OCI-LY3 (cell line): ENCODE measurements at regions not wholly inside any gene's neighbourhood (a gene's known extent, or its start where the extent isn't known, plus 50 kb on each side); places are given as distances from the start of the nearest gene placed in this dataset.
"Not testable (repeated sequence)": the region's sequence is repeated elsewhere in the genome, so short reads cannot be mapped to it uniquely, and the experiment has no call there.

Experiments used
- H2AFZ ChIP-seq: fragments of 200-600, 300-600 bp; shearing (Covaris generic); 2 replicates; pipeline ENCODE4 v1.6.0; 2014; ENCODE audit warnings: antibody characterized with exemption, low read depth, low read length
- H3K27ac ChIP-seq: fragments of 200-600, 300-600 bp; sonication (generic); 2 replicates; pipeline ENCODE4 v1.5.1; 2014; ENCODE audit warnings: mild to moderate bottlenecking, low read length, moderate library complexity, mixed read lengths
- H3K27me3 ChIP-seq: fragments of 200-600, 300-600 bp; sonication (generic); 2 replicates; pipeline ENCODE4 v1.6.1; 2014; ENCODE audit warnings: low read depth, low read length, mixed read lengths
- H3K36me3 ChIP-seq: fragments of 200-600, 300-600 bp; sonication (generic); replicated peaks from 2 replicates; pipeline ENCODE3; 2014; ENCODE audit warnings: low read depth, low read length, mixed read lengths
- H3K4me1 ChIP-seq: fragments of 300-600, 200-600 bp; sonication (generic); 2 replicates; pipeline ENCODE4 v1.6.1; 2014; ENCODE audit warnings: low read length, mixed read lengths
- H3K4me2 ChIP-seq: fragments of 200-600, 300-600 bp; sonication (generic); 2 replicates; pipeline ENCODE4 v1.6.1; 2014; ENCODE audit warnings: low read length, mixed read lengths
- H3K4me3 ChIP-seq: fragments of 300-600, 200-600 bp; sonication (generic); 2 replicates; pipeline ENCODE4 v1.5.1; 2014; ENCODE audit warnings: antibody characterized with exemption, mild to moderate bottlenecking, low read length, moderate library complexity
- H3K79me2 ChIP-seq: fragments of 300-600, 200-600 bp; shearing (Covaris generic); 2 replicates; pipeline ENCODE4 v1.6.1; 2014; ENCODE audit warnings: mild to moderate bottlenecking, low read length, mixed read lengths
- H3K9ac ChIP-seq: fragments of 300-600, 200-600 bp; shearing (Covaris generic); 2 replicates; pipeline ENCODE4 v1.6.0; 2014; ENCODE audit warnings: mild to moderate bottlenecking, low read length, moderate library complexity
- H3K9me3 ChIP-seq: fragments of 200-600, 300-600 bp; shearing (Covaris generic); 2 replicates; pipeline ENCODE4 v1.6.1; 2014; ENCODE audit warnings: low read length, mixed read lengths; ENCODE audit not compliant: insufficient read depth
- H4K20me1 ChIP-seq: fragments of 200-600, 300-600 bp; sonication (generic); 2 replicates; pipeline ENCODE4 v1.6.1; 2016; ENCODE audit warnings: low read length, mixed read lengths; ENCODE audit not compliant: insufficient read depth
- EZH2phosphoT487 ChIP-seq: fragments of 200-600 bp; shearing (Covaris generic); IDR thresholded peaks from 2 replicates; pipeline ENCODE4 v1.6.1; 2018; ENCODE audit warnings: antibody characterized with exemption, mixed run types, low read depth
- TF ChIP-seq, protein P1 (sequence below): fragments of 200-600, 300-600 bp; sonication (generic); IDR thresholded peaks from 2 replicates; pipeline ENCODE4 v1.5.1; 2014; ENCODE audit warnings: antibody characterized with exemption, low read length, low read depth

DNA sequence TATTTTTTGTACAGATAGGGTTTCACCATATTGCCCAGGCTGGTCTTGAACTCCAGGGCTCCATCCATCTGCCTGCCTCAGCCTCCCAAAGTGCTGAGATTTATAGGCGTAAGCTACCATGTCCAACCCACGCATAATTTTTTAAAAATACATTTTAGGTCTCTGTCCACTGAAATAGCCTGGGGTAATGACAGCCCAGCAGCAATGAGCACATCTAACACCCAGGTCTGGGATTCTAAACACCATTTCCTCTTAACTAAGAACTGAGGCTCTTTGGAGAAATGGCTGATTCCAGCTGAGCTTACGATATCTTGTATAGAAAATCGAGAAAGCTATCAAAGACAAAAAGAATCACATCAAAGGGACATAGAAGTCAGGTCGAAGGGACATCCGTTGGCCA, 245.3 kb downstream of the PARN start:
- no peak overlapping the region for H3K4me3 ChIP-seq
- H3K27me3 ChIP-seq: 0 out of 2 replicates have a peak, but pooled peaks cover 3% of the 10 kb centered on the region
- H3K9me3 ChIP-seq: no peaks in the 10 kb centered on the region
- peaks cover 4% of the 10 kb centered on the region; the same call in 1 of the 2 replicates for H3K4me1 ChIP-seq
- no peak overlapping the region for H3K27ac ChIP-seq
- H2AFZ ChIP-seq: no peak overlapping the region
- no peaks in the 10 kb centered on the region for H4K20me1 ChIP-seq
- H3K9ac ChIP-seq: no peak overlapping the region
- H3K4me2 ChIP-seq: no peak overlapping the region
- TF ChIP-seq, protein P1, sequence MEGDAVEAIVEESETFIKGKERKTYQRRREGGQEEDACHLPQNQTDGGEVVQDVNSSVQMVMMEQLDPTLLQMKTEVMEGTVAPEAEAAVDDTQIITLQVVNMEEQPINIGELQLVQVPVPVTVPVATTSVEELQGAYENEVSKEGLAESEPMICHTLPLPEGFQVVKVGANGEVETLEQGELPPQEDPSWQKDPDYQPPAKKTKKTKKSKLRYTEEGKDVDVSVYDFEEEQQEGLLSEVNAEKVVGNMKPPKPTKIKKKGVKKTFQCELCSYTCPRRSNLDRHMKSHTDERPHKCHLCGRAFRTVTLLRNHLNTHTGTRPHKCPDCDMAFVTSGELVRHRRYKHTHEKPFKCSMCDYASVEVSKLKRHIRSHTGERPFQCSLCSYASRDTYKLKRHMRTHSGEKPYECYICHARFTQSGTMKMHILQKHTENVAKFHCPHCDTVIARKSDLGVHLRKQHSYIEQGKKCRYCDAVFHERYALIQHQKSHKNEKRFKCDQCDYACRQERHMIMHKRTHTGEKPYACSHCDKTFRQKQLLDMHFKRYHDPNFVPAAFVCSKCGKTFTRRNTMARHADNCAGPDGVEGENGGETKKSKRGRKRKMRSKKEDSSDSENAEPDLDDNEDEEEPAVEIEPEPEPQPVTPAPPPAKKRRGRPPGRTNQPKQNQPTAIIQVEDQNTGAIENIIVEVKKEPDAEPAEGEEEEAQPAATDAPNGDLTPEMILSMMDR: no peak
- TF ChIP-seq EZH2phosphoT487: no peak
- H3K79me2 ChIP-seq: no peaks in the 10 kb centered on the region
- H3K36me3 ChIP-seq: no peaks in the 10 kb centered on the region

DNA sequence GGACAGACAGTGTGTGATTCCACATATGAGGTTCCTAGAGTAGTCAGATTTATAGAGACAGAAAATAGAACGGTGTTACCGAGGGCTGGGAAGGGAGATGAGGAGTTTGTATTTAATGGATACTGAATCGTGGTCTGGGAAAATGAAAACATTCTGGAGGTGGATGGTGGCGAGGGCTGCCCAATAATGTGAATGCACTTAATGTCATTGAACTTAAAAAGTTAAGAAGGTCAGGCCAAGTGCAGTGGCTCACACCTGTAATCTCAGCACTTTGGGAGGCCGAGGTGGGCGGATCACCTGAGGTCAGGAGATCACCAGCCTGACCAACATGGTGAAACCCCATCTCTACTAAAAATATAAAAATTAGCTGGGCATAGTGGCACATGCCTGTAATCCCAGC, 246.2 kb downstream of the PARN start:
- not testable (repeated sequence) for H3K27me3 ChIP-seq, H3K9ac ChIP-seq, H3K36me3 ChIP-seq, H3K4me2 ChIP-seq, H4K20me1 ChIP-seq, H2AFZ ChIP-seq, H3K4me1 ChIP-seq, H3K4me3 ChIP-seq, H3K27ac ChIP-seq, H3K9me3 ChIP-seq, H3K79me2 ChIP-seq

DNA sequence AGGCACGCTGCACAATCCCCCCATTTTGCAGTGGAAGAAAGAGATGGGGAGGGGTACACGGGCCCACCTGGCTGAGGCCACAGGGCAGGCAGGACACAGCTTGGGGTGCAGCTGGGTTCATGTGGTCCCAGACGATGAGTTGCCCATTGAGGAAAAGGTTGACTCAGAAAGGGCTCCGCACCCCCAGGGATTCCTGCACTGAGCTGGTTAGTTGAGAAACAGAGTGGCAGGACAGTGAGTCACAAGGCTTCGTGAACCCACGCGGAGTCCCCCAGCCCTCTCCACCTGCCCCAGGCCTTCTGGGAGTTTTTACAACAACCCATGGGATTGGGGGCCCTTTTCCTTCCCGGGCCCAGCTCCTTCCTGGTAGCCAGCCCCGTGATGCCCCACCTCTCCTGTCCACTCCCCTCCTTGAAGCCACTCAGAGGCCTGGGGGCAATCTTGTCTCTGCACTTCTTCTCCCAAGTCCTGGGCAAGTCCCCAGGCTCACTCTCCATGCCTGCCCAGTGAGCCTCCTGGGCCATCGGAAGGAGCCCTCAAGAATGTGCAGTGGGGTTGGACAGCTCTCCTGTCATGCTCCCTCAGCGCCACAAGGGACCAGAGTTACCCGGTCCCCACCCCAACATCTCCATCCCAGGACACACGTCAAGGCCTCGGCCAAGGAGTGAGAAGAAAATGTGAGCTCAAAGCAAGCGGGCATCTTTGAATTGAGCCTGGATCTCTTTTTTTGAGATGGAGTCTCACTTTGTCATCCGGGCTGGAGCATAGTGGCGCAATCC, 251.2 kb downstream of the PARN start:
- Histone ChIP-seq H3K36me3 (no peaks in the 10 kb centered on the region), H2AFZ (no peak overlapping the region), H3K79me2 (no peaks in the 10 kb centered on the region), H3K4me2 (no peak overlapping the region), H3K4me3 (no peak overlapping the region), H3K9ac (no peak overlapping the region), H3K4me1 (peaks cover 9% of the 10 kb centered on the region), H3K9me3 (no peaks in the 10 kb centered on the region), H3K27me3 (no peaks in the 10 kb centered on the region), H4K20me1 (no peaks in the 10 kb centered on the region), H3K27ac (no peak overlapping the region)
- TF ChIP-seq EZH2phosphoT487: no peak
- TF ChIP-seq, protein P1: no peak

DNA sequence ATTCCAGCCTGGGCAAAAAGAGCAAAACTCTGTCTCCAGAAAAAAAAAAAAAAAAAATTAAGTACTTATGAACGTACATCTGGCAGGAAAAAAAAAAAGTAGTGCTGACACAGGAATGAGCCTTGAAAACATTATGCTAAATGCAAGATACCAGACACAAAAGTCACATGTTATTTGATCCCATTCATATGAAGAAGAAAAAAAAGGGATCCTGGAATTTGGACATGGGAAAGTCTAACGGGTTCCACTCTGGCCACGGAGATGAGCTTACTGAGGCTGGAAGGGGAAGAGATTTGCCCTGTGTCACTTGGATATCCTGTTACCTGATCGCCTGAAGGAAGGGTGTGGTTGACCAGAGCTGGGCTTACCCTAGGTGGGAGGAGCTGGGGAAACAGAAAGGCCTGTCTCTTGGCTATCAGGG, 251.9 kb downstream of the PARN start:
- no peak overlapping the region for H3K9ac ChIP-seq
- no peak overlapping the region for H3K4me3 ChIP-seq
- no peaks in the 10 kb centered on the region for H3K79me2 ChIP-seq
- H3K9me3 ChIP-seq: no peaks in the 10 kb centered on the region
- H3K27ac ChIP-seq: no peak overlapping the region
- TF ChIP-seq EZH2phosphoT487: no peak
- TF ChIP-seq, protein P1: no peak
- H3K4me2 ChIP-seq: no peak overlapping the region
- peaks cover 9% of the 10 kb centered on the region for H3K4me1 ChIP-seq
- no peaks in the 10 kb centered on the region for H3K27me3 ChIP-seq
- no peaks in the 10 kb centered on the region for H4K20me1 ChIP-seq
- H3K36me3 ChIP-seq: no peaks in the 10 kb centered on the region
- H2AFZ ChIP-seq: no peak overlapping the region
